ENCODE measurements at regions not wholly inside any gene's neighbourhood (a gene's known extent, or its start where the extent isn't known, plus 50 kb on each side); places are given as distances from the start of the nearest gene placed in this dataset.

GRCh38 chr12:115335594-115335993 lies 651.6 kb upstream of the TBX3 start:
- peaks cover 7% of the 10 kb centered on the region for H3K4me1 Mint-ChIP-seq
- Histone ChIP-seq H4K20me1 (ENCODE audit: low read depth) (no peaks in the 10 kb centered on the region), H3K9me3 (ENCODE audit: low read depth) (no peaks in the 10 kb centered on the region), H2AFZ (replicated peaks) (no peak overlapping the region), H3K9ac (no peak overlapping the region), H3K4me1 (no peaks in the 10 kb centered on the region), H3K4me3 (no peak overlapping the region), H3K27ac (no peak overlapping the region), H3K36me3 (no peaks in the 10 kb centered on the region), H3F3A (ENCODE audit: low read depth) (no peaks in the 10 kb centered on the region), H3K27me3 (no peaks in the 10 kb centered on the region), H3K79me2 (ENCODE audit: low read depth) (no peaks in the 10 kb centered on the region), H3K4me2 (no peak overlapping the region)
- H3K36me3 Mint-ChIP-seq = no peaks in the 10 kb centered on the region
- no peak overlapping the region for H3K27ac Mint-ChIP-seq
- no peak for DNase-seq (ENCODE audit: low spot score)
- H3K9me3 Mint-ChIP-seq = no peaks in the 10 kb centered on the region
- no peak overlapping the region for H3K4me3 Mint-ChIP-seq
- TF ChIP-seq EZH2phosphoT487 (IDR thresholded peaks at IDR 0.05) = no peak
- H3K27me3 Mint-ChIP-seq (ENCODE audit: insufficient read depth, low read depth) = peaks cover 2% of the 10 kb centered on the region

- Histone ChIP-seq H3K27ac (no peak overlapping the region), H3K9ac (no peak overlapping the region), H3K4me1 (no peaks in the 10 kb centered on the region), H3K79me2 (ENCODE audit: low read depth) (no peaks in the 10 kb centered on the region), H4K20me1 (ENCODE audit: low read depth) (no peaks in the 10 kb centered on the region), H3K36me3 (no peaks in the 10 kb centered on the region), H3F3A (ENCODE audit: low read depth) (no peaks in the 10 kb centered on the region), H2AFZ (replicated peaks) (no peak overlapping the region), H3K4me3 (no peak overlapping the region), H3K27me3 (no peaks in the 10 kb centered on the region), H3K4me2 (no peak overlapping the region), H3K9me3 (ENCODE audit: low read depth) (no peaks in the 10 kb centered on the region)
- peaks cover 2% of the 10 kb centered on the region for H3K27me3 Mint-ChIP-seq (ENCODE audit: insufficient read depth, low read depth)
- no peak for DNase-seq (ENCODE audit: low spot score)
- H3K4me1 Mint-ChIP-seq = peaks cover 7% of the 10 kb centered on the region
- no peaks in the 10 kb centered on the region for H3K9me3 Mint-ChIP-seq
- no peak overlapping the region for H3K4me3 Mint-ChIP-seq
- TF ChIP-seq CTCF (IDR thresholded peaks at IDR 0.05) (no peak), EZH2 (IDR thresholded peaks at IDR 0.05) (no peak), EZH2phosphoT487 (IDR thresholded peaks at IDR 0.05) (no peak)
- H3K27ac Mint-ChIP-seq = no peak overlapping the region
- no peaks in the 10 kb centered on the region for H3K36me3 Mint-ChIP-seq
Observed at GRCh38 chr12:115335048-115335447, 651.1 kb upstream of the TBX3 start.

GRCh38 chr12:115332945-115333344 lies 649.0 kb upstream of the TBX3 start:
- Histone ChIP-seq H3K4me2 (no peak overlapping the region), H3K79me2 (ENCODE audit: low read depth) (no peaks in the 10 kb centered on the region), H3K36me3 (no peaks in the 10 kb centered on the region), H3K4me3 (no peak overlapping the region), H3K9me3 (ENCODE audit: low read depth) (no peaks in the 10 kb centered on the region), H3K9ac (no peak overlapping the region), H3F3A (ENCODE audit: low read depth) (no peaks in the 10 kb centered on the region), H3K27ac (no peak overlapping the region), H4K20me1 (ENCODE audit: low read depth) (no peaks in the 10 kb centered on the region), H3K27me3 (no peaks in the 10 kb centered on the region), H3K4me1 (no peaks in the 10 kb centered on the region), H2AFZ (replicated peaks) (no peak overlapping the region)
- Mint-ChIP-seq H3K27ac (no peak overlapping the region), H3K4me1 (peaks cover 7% of the 10 kb centered on the region), H3K36me3 (no peaks in the 10 kb centered on the region), H3K27me3 (ENCODE audit: insufficient read depth, low read depth) (peaks cover 2% of the 10 kb centered on the region), H3K9me3 (no peaks in the 10 kb centered on the region), H3K4me3 (no peak overlapping the region)
- TF ChIP-seq EZH2phosphoT487 (IDR thresholded peaks at IDR 0.05) = no peak
- TF ChIP-seq EZH2 (IDR thresholded peaks at IDR 0.05) = no peak
- TF ChIP-seq CTCF (IDR thresholded peaks at IDR 0.05) = no peak
- no peak for DNase-seq (ENCODE audit: low spot score)

- H3K36me3 ChIP-seq = no peaks in the 10 kb centered on the region
- H2AFZ ChIP-seq (replicated peaks) = no peak overlapping the region
- no peaks in the 10 kb centered on the region for H3K36me3 Mint-ChIP-seq
- no peak overlapping the region for H3K9ac ChIP-seq
- H3K27me3 Mint-ChIP-seq (ENCODE audit: insufficient read depth, low read depth) = peaks cover 6% of the 10 kb centered on the region
- H3K9me3 Mint-ChIP-seq = no peaks in the 10 kb centered on the region
- H3K4me2 ChIP-seq = no peak overlapping the region
- H3K4me1 ChIP-seq = no peaks in the 10 kb centered on the region
- no peak overlapping the region for H3K4me3 ChIP-seq
- no peaks in the 10 kb centered on the region for H3K4me1 Mint-ChIP-seq
- H3K79me2 ChIP-seq (ENCODE audit: low read depth) = no peaks in the 10 kb centered on the region
- H3K9me3 ChIP-seq (ENCODE audit: low read depth) = no peaks in the 10 kb centered on the region
- H3K27ac Mint-ChIP-seq = no peak overlapping the region
- H3K27me3 ChIP-seq = no peaks in the 10 kb centered on the region
- no peak overlapping the region for H3K27ac ChIP-seq
- no peak for DNase-seq (ENCODE audit: low spot score)
- H3K4me3 Mint-ChIP-seq = no peak overlapping the region
- no peaks in the 10 kb centered on the region for H4K20me1 ChIP-seq (ENCODE audit: low read depth)
- TF ChIP-seq EZH2phosphoT487 (IDR thresholded peaks at IDR 0.05) (no peak), CTCF (IDR thresholded peaks at IDR 0.05) (no peak)
- no peaks in the 10 kb centered on the region for H3F3A ChIP-seq (ENCODE audit: low read depth)
Observed at GRCh38 chr12:115325858-115326257, 641.9 kb upstream of the TBX3 start.
